HG03097 (cell line): ENCODE measurements at regions not wholly inside any gene's neighbourhood (a gene's known extent, or its start where the extent isn't known, plus 50 kb on each side); places are given as distances from the start of the nearest gene placed in this dataset.

ENCODE experiments used
- ATAC-seq: cut with Tn5 transposase; IDR thresholded peaks from one replicate; pipeline ENCODE4 v1.9.1; 2021; ENCODE audit not compliant: unreplicated experiment, low FRiP score

DNA sequence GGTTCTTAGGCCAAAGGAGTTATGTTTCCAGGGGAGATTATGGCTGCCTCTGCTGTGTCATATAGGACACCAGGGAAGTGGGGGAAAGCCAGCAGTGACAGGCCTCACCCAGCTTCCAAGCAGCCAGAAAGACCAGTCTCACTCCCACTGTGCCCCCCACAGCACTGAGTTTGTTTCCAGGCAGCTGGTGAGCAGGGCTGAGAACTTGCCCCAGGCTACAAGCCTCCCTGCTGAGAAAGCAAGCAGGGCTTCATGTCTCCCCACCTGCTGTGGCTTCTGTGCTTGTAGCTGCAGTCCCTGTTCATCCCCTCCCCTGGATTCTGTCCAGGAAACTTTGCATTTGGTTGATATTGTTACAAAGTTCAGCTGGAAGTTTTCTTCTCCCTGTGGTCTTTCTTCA is 376.3 kb downstream of the PDCD6IP start:
- no peak for ATAC-seq

- no peak for ATAC-seq
Observed at GRCh38 chr3:34175636-34176176, 377.3 kb downstream of the PDCD6IP start.

DNA sequence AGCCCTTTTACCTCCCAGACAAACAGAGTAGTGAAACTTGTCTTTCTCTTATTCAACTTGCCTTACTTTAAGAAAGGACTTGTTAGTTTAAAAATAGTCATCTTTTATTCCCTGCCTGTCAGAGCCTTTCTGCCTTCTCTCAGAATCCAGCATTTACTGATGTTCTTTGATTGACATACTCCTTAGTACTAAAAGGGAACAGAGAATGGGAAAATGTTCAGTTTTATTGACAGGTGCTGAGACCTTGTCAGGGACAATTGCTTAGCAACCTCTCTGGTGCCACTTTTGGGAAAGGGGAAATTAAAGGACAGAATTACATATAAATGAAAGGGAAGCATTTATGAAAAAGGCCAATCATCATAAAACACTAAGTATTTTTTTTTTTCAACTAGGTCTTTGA is 378.3 kb downstream of the PDCD6IP start:
- no peak for ATAC-seq

DNA sequence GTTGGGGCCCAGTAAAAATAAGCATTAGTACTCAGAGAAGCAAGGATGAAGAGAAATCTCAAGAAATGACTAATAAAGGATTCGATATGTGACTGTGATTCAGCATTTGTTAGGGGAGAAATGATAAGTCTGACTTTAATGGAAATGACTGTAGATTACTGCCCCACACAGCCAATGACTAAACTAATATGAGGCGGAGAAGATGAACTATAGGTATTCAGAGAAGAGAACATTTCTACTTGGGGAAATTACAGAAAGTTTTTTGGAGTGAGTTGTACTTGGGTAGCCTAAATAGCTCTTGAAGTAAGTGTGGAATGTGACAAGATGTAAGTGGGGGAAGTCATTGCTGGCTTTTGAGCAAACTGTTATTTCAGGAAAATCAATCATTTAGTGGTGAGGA is 380.0 kb downstream of the PDCD6IP start:
- ATAC-seq = no peak

GRCh38 chr3:34179716-34180115 is 381.3 kb downstream of the PDCD6IP start:
- ATAC-seq = no peak

DNA sequence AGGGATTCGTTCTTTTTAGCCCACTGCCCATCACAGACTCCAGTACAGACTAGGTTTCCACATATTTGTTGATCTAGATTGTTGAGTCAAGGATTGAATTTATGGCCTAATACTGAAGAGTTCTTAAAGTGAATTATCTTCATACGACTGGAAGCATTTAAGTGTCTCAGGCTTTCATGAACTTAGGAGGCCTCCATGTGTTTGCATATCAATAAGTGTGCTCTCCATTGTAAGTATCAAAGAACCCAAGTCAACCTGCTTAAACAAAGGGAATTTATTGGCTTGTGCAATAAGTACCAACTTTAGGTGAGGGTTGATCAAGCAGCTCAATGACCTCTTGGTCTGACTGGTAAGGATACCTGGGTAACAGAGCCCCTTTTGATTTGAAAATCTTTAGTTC is 382.1 kb downstream of the PDCD6IP start:
- ATAC-seq = no peak

DNA sequence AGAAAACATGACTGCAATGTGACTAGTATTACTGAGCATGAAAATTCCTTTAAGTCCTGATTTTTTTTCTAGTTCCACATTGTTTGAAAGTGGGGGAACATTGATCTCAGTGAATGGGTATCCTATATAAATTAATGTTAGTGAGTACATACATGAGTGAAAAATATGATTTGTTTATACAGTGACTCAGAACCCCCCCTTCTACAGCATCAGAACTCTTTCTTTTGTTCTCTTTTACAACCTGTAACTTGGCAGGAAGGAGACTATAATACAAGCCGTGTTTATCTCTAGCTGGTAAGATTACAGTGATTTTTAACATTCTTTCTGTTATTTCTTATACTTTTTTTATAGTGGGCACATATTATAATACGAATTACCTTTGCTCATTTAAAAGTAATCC is 384.7 kb downstream of the PDCD6IP start:
- no peak for ATAC-seq

- ATAC-seq = no peak
Observed at GRCh38 chr3:34183611-34184340, 385.3 kb downstream of the PDCD6IP start.

DNA sequence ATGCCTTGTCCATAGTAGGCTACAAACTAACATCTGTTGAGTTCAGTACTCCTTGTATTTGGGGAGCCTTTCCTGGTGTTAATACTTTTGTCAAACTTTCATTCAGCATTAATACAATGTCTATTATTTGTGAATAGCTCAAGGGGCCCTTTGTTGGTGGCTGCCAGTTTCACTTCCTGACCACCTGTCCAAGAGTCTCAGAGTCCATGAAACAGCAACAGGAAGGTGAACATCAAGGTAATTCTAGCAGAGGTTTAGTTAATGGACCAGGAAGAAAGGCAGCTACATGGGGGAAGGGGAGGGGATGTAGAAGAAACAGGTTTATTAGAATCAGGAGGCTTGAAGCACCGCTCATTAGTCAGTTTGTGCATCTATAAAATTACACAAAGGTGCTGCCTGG is 386.9 kb downstream of the PDCD6IP start:
- peak; percentile 55 for ATAC-seq

- no peak for ATAC-seq
Observed at GRCh38 chr3:34189133-34189532, 390.7 kb downstream of the PDCD6IP start.

GRCh38 chr3:34196914-34197313 is 398.5 kb downstream of the PDCD6IP start:
- ATAC-seq = no peak

- no peak for ATAC-seq
Observed at GRCh38 chr3:34198309-34198708, 399.9 kb downstream of the PDCD6IP start.

DNA sequence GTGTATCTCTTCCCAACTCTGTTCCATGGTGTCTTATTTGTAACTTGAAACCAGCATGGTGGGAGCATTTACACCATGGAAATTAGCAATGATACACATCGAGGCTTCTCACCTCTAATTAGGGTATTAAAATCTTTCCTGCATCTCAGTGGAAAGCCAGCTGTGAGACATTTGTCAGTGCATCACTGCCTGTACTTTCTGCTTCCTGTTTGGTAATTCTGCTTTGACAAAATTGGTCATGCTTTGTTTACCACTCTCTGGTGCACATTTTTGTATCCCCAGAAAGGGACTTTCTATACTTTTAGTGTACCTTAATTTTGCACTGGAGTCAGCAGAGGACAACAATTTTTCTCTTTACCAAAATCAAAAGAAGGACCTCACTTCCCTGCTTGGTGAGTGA is 402.1 kb downstream of the PDCD6IP start:
- peak; percentile 63 for ATAC-seq

GRCh38 chr3:34202975-34203374 is 404.5 kb downstream of the PDCD6IP start:
- no peak for ATAC-seq

DNA sequence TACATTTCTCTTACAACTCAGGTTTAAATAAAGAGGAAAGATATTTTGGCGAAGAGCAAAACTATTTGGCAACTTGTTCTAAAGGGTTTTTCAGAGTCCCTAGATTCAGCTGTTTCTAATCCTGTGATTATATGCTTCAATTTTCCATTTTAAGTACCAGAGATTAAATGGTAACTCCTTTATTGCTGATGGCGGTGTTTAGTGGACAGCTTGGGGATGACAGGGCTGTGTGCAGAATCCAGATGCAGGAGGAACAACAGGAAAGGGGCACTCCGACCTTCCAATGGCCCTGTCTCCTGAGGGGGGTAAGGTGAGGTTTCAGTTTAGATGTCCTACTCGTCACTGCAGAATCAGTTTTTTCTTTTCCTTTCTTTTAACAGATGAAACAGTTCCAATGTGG is 405.0 kb downstream of the PDCD6IP start:
- ATAC-seq = no peak

GRCh38 chr3:34207002-34207401 is 408.6 kb downstream of the PDCD6IP start:
- ATAC-seq = no peak

- ATAC-seq = no peak
Observed at GRCh38 chr3:34207806-34208205, 409.4 kb downstream of the PDCD6IP start.

- no peak for ATAC-seq
Observed at GRCh38 chr3:34212175-34212574, 413.7 kb downstream of the PDCD6IP start.

DNA sequence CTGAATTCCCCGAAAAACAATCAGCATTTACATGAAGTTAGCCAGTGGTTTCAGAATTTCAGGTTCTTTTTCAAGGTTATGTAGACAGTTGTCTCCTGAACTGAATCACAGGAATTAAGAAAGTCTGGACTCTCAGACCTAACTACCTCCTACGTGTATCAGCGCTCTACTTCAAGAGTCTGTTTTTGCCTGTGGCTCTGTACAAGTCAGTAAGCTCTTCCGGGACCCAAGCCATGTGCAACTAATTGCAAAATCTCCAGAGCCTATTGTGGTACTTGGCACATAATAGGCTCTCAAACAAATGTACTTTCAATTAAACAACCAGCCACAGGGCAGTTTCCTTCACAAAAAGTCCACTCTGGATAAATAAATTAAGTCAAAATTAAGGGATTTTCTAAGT is 414.2 kb downstream of the PDCD6IP start:
- ATAC-seq = no peak

GRCh38 chr3:34213478-34213877 is 415.0 kb downstream of the PDCD6IP start:
- ATAC-seq = no peak

DNA sequence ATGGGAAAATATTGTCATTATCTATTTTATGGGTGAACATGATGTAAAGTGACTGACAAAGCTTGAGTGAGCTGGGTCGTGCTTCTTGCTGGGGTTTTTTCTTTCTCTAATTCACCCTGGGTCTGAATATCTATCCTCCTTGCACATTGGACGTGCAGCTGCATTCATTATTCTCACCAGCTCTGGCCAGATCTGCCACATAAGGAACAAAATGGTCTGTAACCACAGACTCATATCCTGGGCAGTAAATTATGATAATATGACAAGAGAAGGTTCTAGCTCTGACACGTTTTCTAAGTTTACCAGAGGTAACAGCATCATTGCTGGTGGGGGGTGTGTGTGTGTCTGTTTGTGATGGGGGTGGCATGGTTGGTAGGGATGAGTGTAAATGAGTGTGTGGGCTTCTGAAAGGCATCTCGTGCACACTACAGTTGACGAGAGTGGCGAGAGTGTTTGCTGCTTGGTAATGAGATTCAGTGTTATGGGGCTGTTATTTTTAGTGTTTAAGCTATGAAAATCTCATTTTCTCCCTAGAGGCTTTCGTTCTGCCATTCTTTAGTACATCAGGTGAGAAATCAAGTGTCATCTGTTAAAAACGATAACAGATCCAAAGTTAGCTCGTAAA is 418.4 kb downstream of the PDCD6IP start:
- no peak for ATAC-seq

GRCh38 chr3:34218706-34219385 is 420.4 kb downstream of the PDCD6IP start:
- no peak for ATAC-seq
